Ovary (tissue), 7 donors: ENCODE measurements at regions not wholly inside any gene's neighbourhood (a gene's known extent, or its start where the extent isn't known, plus 50 kb on each side); places are given as distances from the start of the nearest gene placed in this dataset.

Source experiments
- DNase-seq, 5 donors: peaks; one replicate each; pipeline ENCODE4 v3.0.0-alpha.2; 2019 to 2020
- H3K27ac ChIP-seq, 2 donors: fragments of 200-600 bp; one replicate each; pipeline versions ENCODE4 v1.5.1 to v1.8.0; 2019 to 2022
- H3K27me3 ChIP-seq: fragments of 200-600 bp; one replicate; pipeline ENCODE4 v1.8.0; 2022
- H3K36me3 ChIP-seq: fragments of 200-600 bp; sonication (generic); one replicate; pipeline ENCODE4 v1.5.1; 2019
- H3K4me1 ChIP-seq: one replicate; pipeline ENCODE4 v1.8.1; 2013; ENCODE audit warnings: mild to moderate bottlenecking, moderate library complexity; ENCODE audit not compliant: insufficient read depth
- H3K4me3 ChIP-seq: fragments of 200-600 bp; sonication (generic); one replicate; pipeline ENCODE4 v1.5.1; 2017
- H3K9me3 ChIP-seq, 2 donors: fragments of 200-600 bp in 1 of 2; sonication (generic) in 1 of 2; one replicate each; pipeline versions ENCODE4 v1.5.1 to v1.8.1; 2013 to 2019; ENCODE audit warnings: mild to moderate bottlenecking in 1 of 2, moderate library complexity in 1 of 2
- EP300 ChIP-seq: sonication (generic); formaldehyde crosslinking; IDR thresholded peaks from one replicate; pipeline ENCODE4 v1.6.1; 2017; ENCODE audit warnings: antibody characterized with exemption
- POLR2A ChIP-seq: fragments of 450-650 bp; IDR thresholded peaks from one replicate; pipeline ENCODE4 v1.6.1; 2017; ENCODE audit warnings: antibody characterized with exemption, mild to moderate bottlenecking, moderate library complexity
- WGBS, 3 donors: extraction: QIAGEN DNeasy Blood & Tissue Kit in 1 of 3; methylation state at CpG; one replicate each; pipeline versions ENCODE4 v1.1.5 to v1.1.7; 2013 to 2017; 5-methylcytosine and 5-hydroxymethylcytosine counted together
- intact Hi-C, 4 donors: fragments of 100-400 bp; cut with DNase I; formaldehyde crosslinking; loops; one replicate each; pipeline versions ENCODE4 v1.11.0 to v1.15.1; 2022 to 2023
- donor health status: DM: no; HTN: no; CAD: no; lungs with moderate emphysema.
- donor health status: DM: no; HTN: no; CAD: no.
- donor health status: Bipolar disorder and iron deficiency.
- donor health status: DM: no; HTN: no; CAD: no.
- donor health status: DM: yes; HTN: yes; CAD: no.

DNA sequence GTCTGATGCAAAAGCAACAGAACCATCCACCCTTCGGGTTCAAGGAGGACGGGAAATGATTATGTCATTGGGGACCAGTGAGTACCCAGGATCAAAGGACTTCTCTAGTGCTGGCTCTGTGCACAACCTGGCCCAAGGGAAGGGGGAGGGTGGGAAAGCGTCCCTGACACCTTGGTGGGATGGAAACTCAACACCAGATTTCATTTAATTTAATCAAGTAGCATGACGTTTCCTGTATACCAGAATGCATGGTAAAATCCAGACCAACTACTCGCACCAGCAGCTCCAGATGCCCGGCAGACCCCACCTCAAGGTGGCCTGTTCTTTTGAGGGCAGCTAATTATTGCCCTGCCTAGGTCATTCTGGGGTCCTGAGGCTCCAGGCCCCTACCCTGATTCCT, 385.1 kb downstream of the CADM1 start:
- no peaks in the 10 kb centered on the region for H3K9me3 ChIP-seq
- no peak for DNase-seq
- no peaks in the 10 kb centered on the region for H3K36me3 ChIP-seq
- TF ChIP-seq POLR2A: no peak
- no peak for TF ChIP-seq EP300
- H3K4me1 ChIP-seq: no peaks in the 10 kb centered on the region
- intact Hi-C loops: no loop called here
- no peaks in the 10 kb centered on the region for H3K27me3 ChIP-seq
- no peak overlapping the region for H3K4me3 ChIP-seq
- H3K27ac ChIP-seq: no peak overlapping the region
- WGBS, 3 donors: 77 to 79% (median 79%) methylated on average over 6 of the region's 6 CpGs
